Activated naive CD4-positive, alpha-beta T cell treated with anti-CD3 and anti-CD28 coated beads, Interleukin-2, amount 10 ng/mL, durations not matched to agents 7 days and 5 days (primary cell): ENCODE measurements at regions not wholly inside any gene's neighbourhood (a gene's known extent, or its start where the extent isn't known, plus 50 kb on each side); places are given as distances from the start of the nearest gene placed in this dataset.

Experiments
- CTCF ChIA-PET: fragments of 350-600 bp; sonication (Branson Sonifier 250); formaldehyde crosslinking; loops from one replicate; lab custom pipeline; 2021; ENCODE audit warnings: antibody characterized with exemption; lab: Charles Lee
- DNase-seq: peaks from one replicate; pipeline ENCODE4 v3.0.0-alpha.2; 2020
- H3K27ac Mint-ChIP-seq: one replicate; pipeline ENCODE4 v1.8.0; 2021; ENCODE audit warnings: mild to moderate bottlenecking, moderate library complexity, mixed read lengths
- H3K27me3 Mint-ChIP-seq: one replicate; pipeline ENCODE4 v1.8.0; 2021; ENCODE audit warnings: mild to moderate bottlenecking, mixed read lengths
- H3K36me3 Mint-ChIP-seq: one replicate; pipeline ENCODE4 v1.8.0; 2021; ENCODE audit warnings: mixed read lengths
- H3K4me1 Mint-ChIP-seq: one replicate; pipeline ENCODE4 v1.8.0; 2021; ENCODE audit warnings: mixed read lengths
- H3K4me3 Mint-ChIP-seq: one replicate; pipeline ENCODE4 v1.8.0; 2021; ENCODE audit warnings: mild to moderate bottlenecking, moderate library complexity, mixed read lengths
- H3K9me3 Mint-ChIP-seq: one replicate; pipeline ENCODE4 v1.8.0; 2021; ENCODE audit warnings: mixed read lengths

- Mint-ChIP-seq H3K36me3 (no peaks in the 10 kb centered on the region), H3K4me1 (no peaks in the 10 kb centered on the region), H3K9me3 (no peaks in the 10 kb centered on the region), H3K27me3 (no peaks in the 10 kb centered on the region), H3K4me3 (no peak overlapping the region), H3K27ac (no peak overlapping the region)
- CTCF ChIA-PET: no interaction called here
- no peak for DNase-seq
Observed at GRCh38 chr14:56745097-56745496, 65.2 kb downstream of the OTX2 start.

- Mint-ChIP-seq H3K27ac (no peak overlapping the region), H3K36me3 (no peaks in the 10 kb centered on the region), H3K9me3 (no peaks in the 10 kb centered on the region), H3K27me3 (no peaks in the 10 kb centered on the region), H3K4me1 (no peaks in the 10 kb centered on the region), H3K4me3 (no peak overlapping the region)
- CTCF ChIA-PET: no interaction called here
- DNase-seq: no peak
Observed at GRCh38 chr14:56744016-56744415, 66.3 kb downstream of the OTX2 start.

- CTCF ChIA-PET: interaction anchor here (1.0 kb wide), 1 partner anchor 134 kb away, joined by 5 read pairs; no protein-coding TSS in a partner anchor
- H3K27ac Mint-ChIP-seq: no peak overlapping the region
- H3K27me3 Mint-ChIP-seq: peaks cover 3% of the 10 kb centered on the region
- no peak for DNase-seq
- H3K4me3 Mint-ChIP-seq: no peak overlapping the region
- H3K9me3 Mint-ChIP-seq: no peaks in the 10 kb centered on the region
- no peaks in the 10 kb centered on the region for H3K36me3 Mint-ChIP-seq
- H3K4me1 Mint-ChIP-seq: no peaks in the 10 kb centered on the region
Observed at GRCh38 chr14:56742391-56742878, 67.8 kb downstream of the OTX2 start.

- Mint-ChIP-seq H3K9me3 (no peaks in the 10 kb centered on the region), H3K27me3 (peaks cover 4% of the 10 kb centered on the region), H3K4me1 (no peaks in the 10 kb centered on the region), H3K36me3 (no peaks in the 10 kb centered on the region), H3K4me3 (no peak overlapping the region), H3K27ac (no peak overlapping the region)
- CTCF ChIA-PET: no interaction called here
- DNase-seq: no peak
Observed at GRCh38 chr14:56741325-56741724, 69.0 kb downstream of the OTX2 start.

GRCh38 chr14:56738020-56738419 is 72.3 kb downstream of the OTX2 start:
- CTCF ChIA-PET: no interaction called here
- Mint-ChIP-seq H3K4me3 (no peak overlapping the region), H3K9me3 (no peaks in the 10 kb centered on the region), H3K27ac (no peak overlapping the region), H3K4me1 (no peaks in the 10 kb centered on the region), H3K36me3 (no peaks in the 10 kb centered on the region), H3K27me3 (peaks cover 16% of the 10 kb centered on the region)
- DNase-seq: no peak

- Mint-ChIP-seq H3K27ac (no peak overlapping the region), H3K9me3 (no peaks in the 10 kb centered on the region), H3K27me3 (peaks cover 35% of the 10 kb centered on the region), H3K4me1 (no peaks in the 10 kb centered on the region), H3K4me3 (no peak overlapping the region), H3K36me3 (no peaks in the 10 kb centered on the region)
- CTCF ChIA-PET: interaction anchor here (1.3 kb wide), 1 partner anchor 15 kb away, joined by 3 read pairs; no protein-coding TSS in a partner anchor
- no peak for DNase-seq
Observed at GRCh38 chr14:56733396-56733795, 76.9 kb downstream of the OTX2 start.

GRCh38 chr14:56731187-56731586 is 79.1 kb downstream of the OTX2 start:
- peaks cover 38% of the 10 kb centered on the region for H3K27me3 Mint-ChIP-seq

GRCh38 chr14:56730538-56731145 is 79.6 kb downstream of the OTX2 start:
- H3K4me1 Mint-ChIP-seq: no peaks in the 10 kb centered on the region
- no peaks in the 10 kb centered on the region for H3K36me3 Mint-ChIP-seq
- no peaks in the 10 kb centered on the region for H3K9me3 Mint-ChIP-seq
- H3K4me3 Mint-ChIP-seq: no peak overlapping the region
- CTCF ChIA-PET: interaction anchor here (0.8 kb wide), 1 partner anchor 167 kb away, joined by 3 read pairs; no protein-coding TSS in a partner anchor
- peaks cover 38% of the 10 kb centered on the region for H3K27me3 Mint-ChIP-seq
- DNase-seq: no peak
- no peak overlapping the region for H3K27ac Mint-ChIP-seq

More at GRCh38 chr14:56731187-56731586, 79.1 kb downstream of the OTX2 start:
- Mint-ChIP-seq H3K4me1 (no peaks in the 10 kb centered on the region), H3K4me3 (no peak overlapping the region), H3K9me3 (no peaks in the 10 kb centered on the region), H3K36me3 (no peaks in the 10 kb centered on the region), H3K27ac (no peak overlapping the region)
- DNase-seq: no peak
- CTCF ChIA-PET: no interaction called here

GRCh38 chr14:56724013-56724412 is 86.3 kb downstream of the OTX2 start:
- Mint-ChIP-seq H3K4me1 (no peaks in the 10 kb centered on the region), H3K4me3 (no peak overlapping the region), H3K36me3 (no peaks in the 10 kb centered on the region), H3K27me3 (peaks cover 10% of the 10 kb centered on the region), H3K9me3 (no peaks in the 10 kb centered on the region), H3K27ac (no peak overlapping the region)
- CTCF ChIA-PET: no interaction called here
- DNase-seq: no peak

GRCh38 chr14:56723418-56723817 is 86.9 kb downstream of the OTX2 start:
- no peaks in the 10 kb centered on the region for H3K9me3 Mint-ChIP-seq
- H3K27ac Mint-ChIP-seq: no peak overlapping the region
- CTCF ChIA-PET: no interaction called here
- no peak for DNase-seq
- peaks cover 10% of the 10 kb centered on the region for H3K27me3 Mint-ChIP-seq
- H3K36me3 Mint-ChIP-seq: no peaks in the 10 kb centered on the region
- no peaks in the 10 kb centered on the region for H3K4me1 Mint-ChIP-seq
- no peak overlapping the region for H3K4me3 Mint-ChIP-seq

GRCh38 chr14:56720703-56721460 is 89.4 kb downstream of the OTX2 start:
- Mint-ChIP-seq H3K9me3 (no peaks in the 10 kb centered on the region), H3K27me3 (peaks cover 3% of the 10 kb centered on the region), H3K4me3 (no peak overlapping the region), H3K36me3 (no peaks in the 10 kb centered on the region), H3K4me1 (no peaks in the 10 kb centered on the region), H3K27ac (no peak overlapping the region)
- CTCF ChIA-PET: no interaction called here
- DNase-seq: no peak

- Mint-ChIP-seq H3K9me3 (no peaks in the 10 kb centered on the region), H3K4me1 (no peaks in the 10 kb centered on the region), H3K27me3 (peaks cover 3% of the 10 kb centered on the region), H3K4me3 (no peak overlapping the region), H3K36me3 (no peaks in the 10 kb centered on the region), H3K27ac (no peak overlapping the region)
- CTCF ChIA-PET: no interaction called here
- no peak for DNase-seq
Observed at GRCh38 chr14:56718312-56718711, 92.0 kb downstream of the OTX2 start.

- H3K9me3 Mint-ChIP-seq: no peaks in the 10 kb centered on the region
- H3K36me3 Mint-ChIP-seq: no peaks in the 10 kb centered on the region
- CTCF ChIA-PET: no interaction called here
- H3K27ac Mint-ChIP-seq: no peak overlapping the region
- peaks cover 5% of the 10 kb centered on the region for H3K27me3 Mint-ChIP-seq
- no peaks in the 10 kb centered on the region for H3K4me1 Mint-ChIP-seq
- no peak for DNase-seq
- H3K4me3 Mint-ChIP-seq: no peak overlapping the region
Observed at GRCh38 chr14:56716705-56717104, 93.6 kb downstream of the OTX2 start.

- Mint-ChIP-seq H3K27me3 (peaks cover 5% of the 10 kb centered on the region), H3K4me1 (no peaks in the 10 kb centered on the region), H3K36me3 (no peaks in the 10 kb centered on the region), H3K27ac (no peak overlapping the region), H3K4me3 (no peak overlapping the region), H3K9me3 (no peaks in the 10 kb centered on the region)
- CTCF ChIA-PET: no interaction called here
- no peak for DNase-seq
Observed at GRCh38 chr14:56715938-56716337, 94.3 kb downstream of the OTX2 start.

- H3K36me3 Mint-ChIP-seq: no peaks in the 10 kb centered on the region
- no peaks in the 10 kb centered on the region for H3K9me3 Mint-ChIP-seq
- H3K27ac Mint-ChIP-seq: no peak overlapping the region
- no peak for DNase-seq
- CTCF ChIA-PET: no interaction called here
- H3K27me3 Mint-ChIP-seq: peaks cover 28% of the 10 kb centered on the region
- H3K4me3 Mint-ChIP-seq: no peak overlapping the region
- H3K4me1 Mint-ChIP-seq: no peaks in the 10 kb centered on the region
Observed at GRCh38 chr14:56709201-56709600, 101.1 kb downstream of the OTX2 start.
